GF-D8 (cell line): ENCODE measurements at regions not wholly inside any gene's neighbourhood (a gene's known extent, or its start where the extent isn't known, plus 50 kb on each side); places are given as distances from the start of the nearest gene placed in this dataset.
"Not testable (repeated sequence)": the region's sequence is repeated elsewhere in the genome, so short reads cannot be mapped to it uniquely, and the experiment has no call there.

Source experiments
- DNase-seq: peaks from one replicate; lab custom pipeline; 2025; lab: John Stamatoyannopoulos, UW

GRCh38 chr20:40933758-40934157 is 94.9 kb upstream of the TOP1 start:
- no peak for DNase-seq

DNA sequence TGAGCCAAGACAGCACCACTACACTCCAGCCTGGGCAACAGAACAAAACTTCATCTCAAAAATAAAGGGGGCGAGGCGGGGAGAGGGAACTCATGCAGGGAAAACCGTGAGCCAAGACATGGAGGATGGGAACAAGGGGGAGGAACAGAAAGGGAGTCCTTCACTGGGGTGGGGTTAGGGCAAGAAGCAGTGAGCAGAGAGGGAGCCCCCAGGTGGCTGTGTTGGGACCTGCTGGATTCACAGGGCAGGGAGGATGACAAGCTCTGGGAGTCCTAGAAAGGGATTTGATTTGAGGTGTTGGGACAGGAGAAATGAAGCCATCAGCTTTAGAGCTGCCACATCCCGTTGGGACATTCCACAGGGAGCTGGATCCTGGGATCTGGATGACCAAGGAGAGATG is 90.6 kb upstream of the TOP1 start:
- DNase-seq = no peak

GRCh38 chr20:40939667-40940066 is 89.0 kb upstream of the TOP1 start:
- DNase-seq = no peak

DNA sequence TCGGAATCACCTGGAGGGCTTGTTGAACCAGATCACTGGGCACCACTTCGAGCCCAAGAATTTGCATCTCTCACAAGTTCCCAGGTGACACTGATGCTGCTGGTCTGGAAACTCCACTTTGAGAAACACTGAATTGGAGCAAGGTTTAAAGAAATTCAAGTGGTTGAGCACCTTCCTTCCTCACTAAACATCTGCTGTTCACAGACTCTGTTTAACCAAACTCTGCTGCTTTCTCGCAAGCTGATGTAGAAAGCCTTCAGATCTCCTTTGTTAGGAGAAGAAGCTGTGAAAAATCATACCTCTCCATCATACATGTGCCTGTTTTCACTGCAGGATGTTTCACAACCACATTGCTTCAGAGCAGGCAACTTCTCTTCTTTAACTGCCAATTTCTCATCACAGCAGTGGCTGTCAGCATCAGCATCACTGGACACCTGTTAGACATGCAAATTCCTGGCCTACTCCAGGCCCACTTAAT is 87.5 kb upstream of the TOP1 start:
- DNase-seq = peak; percentile 11

- DNase-seq = no peak
These were observed 86.6 kb upstream of the TOP1 start for GRCh38 chr20:40942006-40942405.

DNA sequence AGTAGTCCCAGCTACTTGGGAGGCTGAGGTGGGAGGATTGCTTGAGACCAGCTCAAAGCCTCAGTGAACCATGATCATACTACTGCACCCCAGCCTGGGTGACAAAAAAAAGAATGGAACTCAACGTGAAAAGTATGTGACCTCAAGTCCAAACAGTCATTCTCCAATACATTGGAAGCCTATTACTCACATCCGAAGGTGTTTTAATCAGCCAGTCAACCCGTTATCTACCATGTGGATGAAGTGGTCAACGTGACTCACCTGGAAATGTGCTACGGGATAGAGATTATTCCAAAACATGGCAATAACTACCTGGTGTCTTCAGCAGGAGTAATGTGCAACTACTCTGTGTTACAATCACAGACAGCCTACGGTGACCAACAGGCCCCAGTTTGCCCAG is 85.8 kb upstream of the TOP1 start:
- no peak for DNase-seq

DNA sequence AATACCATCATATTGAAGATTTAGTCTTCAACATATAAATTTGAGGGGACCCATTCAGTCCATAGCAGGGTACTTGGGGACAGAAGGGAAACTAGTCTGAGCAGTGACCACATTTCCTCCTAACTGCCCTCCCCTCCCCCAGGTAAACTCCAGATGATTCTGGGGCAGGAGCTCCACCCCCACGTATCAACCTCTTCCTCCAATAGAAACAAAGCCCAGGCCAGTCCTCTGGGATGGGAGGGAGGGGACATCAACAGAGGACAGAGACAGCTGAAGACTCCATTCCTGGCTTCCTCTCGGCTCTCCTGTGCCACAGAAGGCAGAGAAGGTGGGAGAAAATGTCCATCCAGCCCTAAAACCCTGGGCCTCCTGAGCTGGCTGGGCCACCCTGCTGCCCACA is 85.0 kb upstream of the TOP1 start:
- no peak for DNase-seq

GRCh38 chr20:40945189-40945588 is 83.4 kb upstream of the TOP1 start:
- no peak for DNase-seq

DNA sequence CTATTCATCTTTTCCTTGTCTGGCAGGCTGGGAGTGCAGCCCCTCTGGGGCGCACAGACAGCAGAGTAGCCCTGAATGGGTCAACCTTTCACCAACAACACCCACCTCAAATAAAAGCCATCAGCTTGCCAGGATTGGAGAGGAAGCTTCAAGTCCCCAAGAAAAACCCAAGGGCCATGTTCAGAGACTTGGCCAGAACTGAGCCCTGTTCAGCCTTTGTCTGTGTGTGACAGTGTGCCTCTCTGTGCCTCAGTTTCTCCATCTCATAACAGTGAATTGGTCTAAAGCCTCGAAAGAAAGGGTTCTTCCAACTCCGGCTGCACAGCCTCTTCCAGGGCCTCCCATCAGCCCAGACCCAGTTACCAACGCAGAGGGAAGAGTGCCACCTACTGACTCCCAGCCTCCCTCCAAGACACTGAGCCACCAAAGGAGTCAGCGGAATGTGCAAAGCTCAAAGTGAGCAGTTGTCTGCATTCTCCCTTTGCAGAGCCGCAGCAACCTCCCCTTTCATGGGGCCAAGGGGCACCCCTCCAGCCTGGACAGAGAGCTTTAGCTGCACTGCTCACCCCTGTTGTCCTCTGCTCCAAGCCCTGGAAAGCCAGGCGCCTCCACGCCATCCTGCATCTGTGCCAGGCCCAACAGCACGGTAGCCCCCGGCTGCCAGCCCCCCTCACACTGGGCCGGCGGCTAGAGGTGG is 82.7 kb upstream of the TOP1 start:
- no peak for DNase-seq

DNA sequence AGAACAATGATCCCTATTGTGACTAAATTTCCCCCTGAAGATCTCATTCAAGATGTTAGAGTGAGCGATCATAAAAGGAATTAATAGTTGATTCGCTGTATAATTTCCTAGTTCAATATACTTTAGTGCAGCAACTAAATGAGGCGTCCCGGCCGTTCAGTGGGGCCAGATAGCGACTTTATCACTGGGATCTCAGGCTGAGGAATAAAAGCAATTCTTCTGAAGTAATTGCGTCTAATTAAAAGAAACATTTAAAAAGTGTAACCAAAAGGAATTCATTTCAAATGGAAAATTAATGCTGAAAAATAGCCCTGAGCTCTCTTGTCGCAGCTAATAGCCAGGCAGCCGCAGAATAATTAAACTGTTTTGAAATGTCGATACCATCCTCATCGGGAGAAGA is 82.2 kb upstream of the TOP1 start:
- DNase-seq = no peak

DNA sequence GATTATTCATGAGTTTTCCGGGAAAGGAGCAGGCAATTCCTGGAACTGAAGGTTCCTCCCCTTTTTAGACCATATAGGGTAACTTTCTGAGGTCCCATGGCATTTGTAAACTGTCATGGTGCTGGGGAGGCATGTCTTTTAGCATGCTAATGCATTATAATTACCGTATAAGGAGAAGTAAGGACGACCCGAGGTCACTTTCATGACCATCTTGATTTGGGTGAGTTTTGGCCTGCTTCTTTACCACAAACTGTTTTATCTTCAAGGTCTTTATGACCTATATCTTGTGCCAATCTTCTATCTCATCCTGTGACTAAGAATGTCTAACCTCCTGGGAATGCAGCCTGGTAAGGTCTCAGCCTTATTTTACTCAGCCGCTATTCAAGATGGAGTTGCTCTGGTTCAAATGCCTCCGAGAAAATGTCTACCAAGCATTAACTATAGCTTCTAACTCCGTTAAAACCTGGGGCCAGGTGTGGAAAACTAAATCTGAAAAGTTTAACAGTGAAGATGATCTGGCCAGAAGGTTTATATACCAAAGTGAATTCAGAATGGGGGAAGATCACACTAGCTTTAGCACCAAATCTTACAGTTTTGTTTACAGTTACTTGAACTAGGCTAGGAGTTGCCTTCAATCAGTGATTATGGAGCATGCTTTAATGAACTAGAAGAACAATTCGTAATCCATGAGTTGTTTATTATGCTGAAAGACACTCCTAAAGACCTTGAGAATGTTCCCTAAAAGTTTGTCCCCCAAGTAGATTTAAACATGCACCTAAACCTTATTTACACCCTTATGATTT is 80.0 kb upstream of the TOP1 start:
- DNase-seq = no peak

GRCh38 chr20:40949346-40949745 is 79.3 kb upstream of the TOP1 start:
- no peak for DNase-seq

DNA sequence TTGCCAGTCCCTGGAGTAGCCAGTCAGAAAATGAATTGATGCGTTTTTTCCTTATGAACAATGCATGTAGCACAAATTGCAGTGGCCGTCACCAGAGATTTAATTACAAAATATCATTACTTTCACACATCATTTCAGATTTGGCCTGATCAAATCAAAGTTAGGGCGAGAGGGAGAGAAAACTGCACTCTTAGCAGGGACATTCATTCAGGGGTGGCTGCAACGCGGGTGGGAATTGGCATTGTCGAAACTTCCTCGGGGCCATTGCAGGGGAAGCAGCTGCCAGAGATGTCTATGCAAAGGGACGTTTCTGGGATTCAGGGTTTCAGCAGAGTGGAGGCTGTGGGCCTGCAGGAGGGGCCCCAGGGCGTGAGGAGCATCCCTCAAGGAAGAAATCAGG is 76.5 kb upstream of the TOP1 start:
- no peak for DNase-seq

GRCh38 chr20:40953416-40953815 is 75.2 kb upstream of the TOP1 start:
- no peak for DNase-seq

DNA sequence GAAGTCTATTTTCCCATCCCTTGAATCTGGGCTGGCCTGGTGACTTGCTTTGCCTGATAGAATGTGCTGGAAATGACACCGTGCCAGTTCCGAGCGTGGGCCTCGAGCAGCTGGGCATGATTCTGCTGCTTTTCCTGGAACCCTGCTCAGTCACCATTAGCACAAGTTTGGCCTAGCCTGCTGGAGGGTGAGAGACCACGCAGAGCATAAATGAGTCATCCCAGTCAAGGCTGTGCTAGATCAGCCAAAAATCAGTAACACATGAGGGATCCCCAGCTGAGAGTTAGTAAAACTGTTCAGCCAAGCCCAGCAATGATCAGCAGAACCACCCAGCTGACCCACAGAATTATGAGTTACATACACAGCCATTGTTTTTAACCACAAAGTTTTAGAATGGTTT is 74.8 kb upstream of the TOP1 start:
- no peak for DNase-seq

DNA sequence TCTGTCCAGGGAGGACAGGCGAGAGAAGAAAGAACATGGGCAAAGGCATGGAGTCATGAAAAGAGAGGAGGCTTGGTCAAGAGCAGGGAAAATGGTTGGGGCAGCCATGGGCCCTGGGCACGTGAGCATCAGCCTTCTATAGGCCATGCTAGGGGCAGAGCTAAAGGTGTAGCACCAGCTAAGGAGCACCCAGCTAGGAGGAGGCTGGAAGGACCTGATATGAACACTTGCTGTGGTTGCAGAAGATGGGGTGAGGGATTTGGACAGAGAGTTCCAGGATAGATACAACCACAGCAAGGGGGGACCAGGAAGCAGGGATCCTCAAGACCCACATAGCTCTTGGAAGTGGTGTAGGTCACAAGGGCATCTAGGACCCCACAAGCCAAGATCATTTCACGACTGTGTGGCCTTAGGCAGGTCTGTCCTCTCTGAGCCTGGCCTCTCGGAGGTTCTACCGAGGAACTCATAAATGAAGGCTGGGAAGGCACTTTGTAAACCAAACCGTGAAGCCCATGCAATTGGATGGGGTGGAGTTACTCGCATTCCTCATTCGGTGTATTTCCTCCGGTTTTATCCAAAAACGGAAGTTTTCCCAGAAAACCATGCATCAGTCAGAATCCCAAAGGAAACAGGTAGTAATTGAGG is 74.0 kb upstream of the TOP1 start:
- DNase-seq = no peak

DNA sequence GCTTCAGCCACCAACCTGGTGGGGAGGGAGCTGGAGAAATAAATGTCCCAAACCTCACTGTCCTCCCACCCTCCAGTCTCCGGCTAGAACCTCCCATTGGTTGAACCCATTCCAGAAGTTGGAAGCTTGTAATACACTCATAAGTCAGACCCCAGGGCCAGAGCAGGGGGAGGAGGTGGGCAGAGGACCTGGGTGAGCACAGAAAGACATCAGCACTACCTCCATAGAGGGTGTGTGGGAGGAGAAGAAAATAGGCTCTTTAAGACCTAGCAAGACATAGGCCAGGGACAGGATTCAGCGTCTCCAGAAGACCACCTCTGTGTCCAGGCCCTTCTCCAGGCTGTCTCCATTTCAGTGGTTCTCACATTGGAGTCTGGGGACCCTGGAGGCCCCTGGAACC is 73.3 kb upstream of the TOP1 start:
- DNase-seq = no peak

- not testable (repeated sequence) for DNase-seq
These were observed 72.8 kb upstream of the TOP1 start for GRCh38 chr20:40955826-40956225.

DNA sequence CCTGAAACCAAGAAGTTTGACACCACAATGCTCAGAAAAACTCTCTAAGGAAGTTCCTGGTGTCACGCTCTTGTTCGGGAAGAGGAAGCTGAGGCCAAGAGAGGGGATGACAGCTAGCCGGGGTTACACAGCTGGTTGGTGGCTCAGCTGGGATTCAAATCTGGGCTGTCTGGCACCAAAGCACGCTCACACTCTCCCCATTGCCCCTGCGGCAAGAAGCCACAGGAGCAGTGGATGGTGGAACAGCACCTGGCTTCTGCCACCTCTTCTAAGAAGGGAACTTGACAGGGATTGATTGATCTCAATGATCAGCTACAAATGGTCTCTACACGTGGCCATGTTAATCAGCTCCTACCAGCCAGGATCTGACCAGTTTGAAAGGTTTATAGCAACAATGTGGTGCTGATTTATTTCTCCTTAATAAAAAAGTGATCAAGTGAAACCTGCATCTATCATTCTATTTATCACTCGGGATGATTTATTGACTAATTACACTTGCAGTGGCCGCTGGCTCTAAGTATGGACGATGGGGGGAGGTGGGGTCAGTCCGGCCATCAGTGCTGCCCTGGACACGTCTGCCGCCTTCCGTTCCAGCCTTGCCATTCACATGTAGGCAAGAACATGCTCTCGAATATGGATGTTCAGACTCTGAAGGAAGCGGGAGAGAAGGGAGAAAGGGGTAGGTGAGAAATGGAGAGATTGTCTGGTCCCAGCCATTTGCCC is 71.9 kb upstream of the TOP1 start:
- DNase-seq = no peak

GRCh38 chr20:40957265-40957760 is 71.3 kb upstream of the TOP1 start:
- DNase-seq = no peak

- no peak for DNase-seq
These were observed 70.0 kb upstream of the TOP1 start for GRCh38 chr20:40958598-40958997.
